ENCODE measurements at regions not wholly inside any gene's neighbourhood (a gene's known extent, or its start where the extent isn't known, plus 50 kb on each side); places are given as distances from the start of the nearest gene placed in this dataset.

DNA sequence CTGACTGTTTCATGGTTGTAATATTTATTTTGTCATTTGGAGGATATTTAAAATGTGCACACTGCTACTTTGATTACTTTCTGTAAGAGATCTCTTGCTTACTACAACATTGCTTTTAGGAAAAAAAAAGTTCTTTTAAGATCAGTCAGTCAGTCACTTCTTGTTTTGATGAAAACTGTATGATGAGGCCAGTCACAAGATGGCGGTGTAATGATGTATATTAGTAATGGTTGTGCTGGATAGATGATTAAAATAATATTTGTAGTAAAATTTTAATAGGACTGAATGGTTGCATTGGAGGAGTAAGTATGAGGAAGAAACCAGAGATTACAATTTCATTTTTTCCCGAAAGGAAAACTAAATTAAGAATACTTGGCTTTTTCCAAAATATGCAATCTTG lies 2411.1 kb downstream of the PCDH9 start:
- Histone ChIP-seq H3K4me1 (ENCODE audit: control insufficient read depth, insufficient read depth, low read length, poor library complexity, severe bottlenecking) (no peaks in the 10 kb centered on the region), H3K9me3 (ENCODE audit: control insufficient read depth, low read length) (no peaks in the 10 kb centered on the region), H3K36me3 (ENCODE audit: control insufficient read depth, insufficient read depth, low read length) (no peaks in the 10 kb centered on the region), H3K4me3 (ENCODE audit: insufficient read depth, low read depth, low read length, poor library complexity, severe bottlenecking) (no peak overlapping the region), H3K27me3 (replicated peaks; ENCODE audit: control insufficient read depth, insufficient read depth, low read length, poor library complexity, severe bottlenecking) (no peaks in the 10 kb centered on the region), H3K27ac (ENCODE audit: insufficient read depth, low read length, poor library complexity, severe bottlenecking) (no peak overlapping the region)
- DNase-seq = no peak

DNA sequence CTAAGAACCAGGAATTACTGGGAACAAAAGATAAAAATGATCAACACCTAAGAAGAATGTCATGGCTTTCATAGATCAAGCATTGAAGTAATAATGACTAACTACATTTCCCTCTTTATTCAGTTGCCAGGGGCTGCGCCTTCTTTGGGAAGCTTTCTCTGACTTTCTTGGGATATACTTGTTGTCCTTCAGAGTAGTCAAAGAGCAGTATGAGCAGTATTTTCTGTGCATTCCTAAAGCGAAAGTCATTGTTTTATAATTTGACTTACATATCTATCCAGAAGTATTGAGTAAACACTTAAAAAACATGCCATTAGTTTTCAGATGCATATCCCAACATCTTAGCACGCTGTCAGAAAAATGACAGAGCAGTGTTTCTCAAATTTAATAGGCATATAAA lies 2412.4 kb downstream of the PCDH9 start:
- Histone ChIP-seq H3K4me1 (ENCODE audit: control insufficient read depth, insufficient read depth, low read length, poor library complexity, severe bottlenecking) (no peaks in the 10 kb centered on the region), H3K9me3 (ENCODE audit: control insufficient read depth, low read length) (no peaks in the 10 kb centered on the region), H3K27me3 (replicated peaks; ENCODE audit: control insufficient read depth, insufficient read depth, low read length, poor library complexity, severe bottlenecking) (no peaks in the 10 kb centered on the region), H3K4me3 (ENCODE audit: insufficient read depth, low read depth, low read length, poor library complexity, severe bottlenecking) (no peak overlapping the region), H3K27ac (ENCODE audit: insufficient read depth, low read length, poor library complexity, severe bottlenecking) (no peak overlapping the region), H3K36me3 (ENCODE audit: control insufficient read depth, insufficient read depth, low read length) (no peaks in the 10 kb centered on the region)
- no peak for DNase-seq

DNA sequence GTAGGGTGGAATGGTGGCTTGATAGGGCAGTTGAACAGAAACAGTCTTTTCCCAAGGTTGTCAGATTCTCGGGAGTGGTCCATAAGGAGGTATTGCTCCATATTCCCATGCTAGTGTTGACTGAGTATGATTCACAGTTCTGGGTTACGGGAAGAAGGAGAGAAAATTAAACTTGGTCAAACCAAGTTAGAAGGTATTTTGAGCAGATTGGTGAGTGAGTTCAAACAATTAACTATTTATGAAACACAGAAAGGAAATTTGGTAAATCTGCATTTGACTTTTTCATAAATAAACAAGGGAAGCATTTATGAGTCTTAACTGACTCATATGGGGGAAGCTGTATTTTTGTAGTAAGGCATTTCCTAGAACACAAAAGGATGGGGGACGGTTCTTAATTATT lies 2419.4 kb downstream of the PCDH9 start:
- Histone ChIP-seq H3K4me3 (ENCODE audit: insufficient read depth, low read depth, low read length, poor library complexity, severe bottlenecking) (no peak overlapping the region), H3K27me3 (replicated peaks; ENCODE audit: control insufficient read depth, insufficient read depth, low read length, poor library complexity, severe bottlenecking) (no peaks in the 10 kb centered on the region), H3K36me3 (ENCODE audit: control insufficient read depth, insufficient read depth, low read length) (no peaks in the 10 kb centered on the region), H3K9me3 (ENCODE audit: control insufficient read depth, low read length) (no peaks in the 10 kb centered on the region), H3K4me1 (ENCODE audit: control insufficient read depth, insufficient read depth, low read length, poor library complexity, severe bottlenecking) (no peaks in the 10 kb centered on the region), H3K27ac (ENCODE audit: insufficient read depth, low read length, poor library complexity, severe bottlenecking) (no peak overlapping the region)
- DNase-seq = no peak

DNA sequence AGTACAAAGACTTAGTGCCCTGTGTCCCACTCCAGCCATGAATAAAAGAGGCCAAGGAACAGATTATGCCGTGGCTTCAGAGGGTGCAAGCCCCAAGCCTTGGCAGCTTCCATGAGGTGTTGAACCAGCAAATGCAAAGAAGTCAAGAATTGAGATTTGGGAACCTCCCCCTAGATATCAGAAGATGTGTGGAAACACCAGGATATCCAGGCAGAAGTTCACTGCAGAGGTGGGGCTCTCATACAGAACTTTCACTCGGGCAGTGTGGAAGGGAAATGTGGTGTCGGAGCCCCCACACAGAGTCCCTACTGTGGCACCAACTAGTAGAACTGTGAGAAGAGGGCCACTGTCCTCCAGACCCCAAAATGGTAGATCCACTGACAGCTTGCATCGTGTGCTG lies 2421.4 kb downstream of the PCDH9 start:
- no peak overlapping the region for H3K27ac ChIP-seq (ENCODE audit: insufficient read depth, low read length, poor library complexity, severe bottlenecking)
- H3K9me3 ChIP-seq (ENCODE audit: control insufficient read depth, low read length) = no peaks in the 10 kb centered on the region
- H3K27me3 ChIP-seq (replicated peaks; ENCODE audit: control insufficient read depth, insufficient read depth, low read length, poor library complexity, severe bottlenecking) = no peaks in the 10 kb centered on the region
- H3K4me1 ChIP-seq (ENCODE audit: control insufficient read depth, insufficient read depth, low read length, poor library complexity, severe bottlenecking) = no peaks in the 10 kb centered on the region
- H3K36me3 ChIP-seq (ENCODE audit: control insufficient read depth, insufficient read depth, low read length) = no peaks in the 10 kb centered on the region
- no peak overlapping the region for H3K4me3 ChIP-seq (ENCODE audit: insufficient read depth, low read depth, low read length, poor library complexity, severe bottlenecking)
- DNase-seq = no peak

DNA sequence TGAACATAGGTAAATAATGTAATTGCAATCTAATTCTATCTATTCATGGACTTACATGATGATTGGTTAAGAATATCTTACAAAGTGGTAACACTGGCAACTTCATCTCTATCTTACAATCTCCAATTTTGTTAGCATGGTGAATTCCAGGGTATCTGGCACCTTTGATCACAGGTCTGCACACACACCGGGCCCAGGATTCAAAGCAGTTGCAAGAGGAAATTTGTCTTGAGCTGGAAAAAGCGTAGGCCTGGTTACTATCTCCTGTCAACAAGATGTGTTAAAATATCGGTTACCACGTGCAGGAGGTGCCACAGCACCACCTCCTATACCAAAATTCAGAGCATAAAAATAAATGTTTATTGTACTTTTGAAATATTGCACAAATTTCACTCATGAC lies 2428.4 kb downstream of the PCDH9 start:
- no peaks in the 10 kb centered on the region for H3K27me3 ChIP-seq (replicated peaks; ENCODE audit: control insufficient read depth, insufficient read depth, low read length, poor library complexity, severe bottlenecking)
- no peaks in the 10 kb centered on the region for H3K9me3 ChIP-seq (ENCODE audit: control insufficient read depth, low read length)
- H3K4me3 ChIP-seq (ENCODE audit: insufficient read depth, low read depth, low read length, poor library complexity, severe bottlenecking) = no peak overlapping the region
- no peak for DNase-seq
- no peaks in the 10 kb centered on the region for H3K4me1 ChIP-seq (ENCODE audit: control insufficient read depth, insufficient read depth, low read length, poor library complexity, severe bottlenecking)
- H3K36me3 ChIP-seq (ENCODE audit: control insufficient read depth, insufficient read depth, low read length) = no peaks in the 10 kb centered on the region
- H3K27ac ChIP-seq (ENCODE audit: insufficient read depth, low read length, poor library complexity, severe bottlenecking) = no peak overlapping the region

- Histone ChIP-seq H3K27ac (ENCODE audit: insufficient read depth, low read length, poor library complexity, severe bottlenecking) (no peak overlapping the region), H3K36me3 (ENCODE audit: control insufficient read depth, insufficient read depth, low read length) (no peaks in the 10 kb centered on the region)
- no peak for DNase-seq
Measured at GRCh38 chr13:64798422-64798821, 2431.7 kb downstream of the PCDH9 start.

DNA sequence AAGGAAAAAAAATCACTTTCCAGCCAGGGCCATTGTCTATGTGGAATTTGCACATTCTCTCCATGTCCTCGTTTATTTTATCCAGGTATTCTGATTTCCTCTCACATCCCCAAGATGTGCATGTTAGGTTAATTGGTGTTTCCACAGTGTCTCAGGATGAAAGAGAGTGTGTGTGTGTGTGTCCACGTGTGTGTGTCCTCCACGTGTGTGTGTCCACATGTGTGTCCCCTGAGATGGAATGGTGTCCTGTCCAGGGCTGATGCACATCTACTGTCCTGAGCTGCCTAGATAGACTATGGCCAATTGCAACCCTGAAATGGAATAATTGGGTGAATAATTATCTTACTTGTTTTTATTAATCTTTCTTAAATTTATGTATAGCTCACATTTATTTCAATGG lies 2436.5 kb downstream of the PCDH9 start:
- no peak for DNase-seq

More at GRCh38 chr13:64798422-64798821, 2431.7 kb downstream of the PCDH9 start:
- no peaks in the 10 kb centered on the region for H3K9me3 ChIP-seq (ENCODE audit: control insufficient read depth, low read length)
- H3K27me3 ChIP-seq (replicated peaks; ENCODE audit: control insufficient read depth, insufficient read depth, low read length, poor library complexity, severe bottlenecking) = no peaks in the 10 kb centered on the region
- no peak overlapping the region for H3K4me3 ChIP-seq (ENCODE audit: insufficient read depth, low read depth, low read length, poor library complexity, severe bottlenecking)
- no peaks in the 10 kb centered on the region for H3K4me1 ChIP-seq (ENCODE audit: control insufficient read depth, insufficient read depth, low read length, poor library complexity, severe bottlenecking)

DNA sequence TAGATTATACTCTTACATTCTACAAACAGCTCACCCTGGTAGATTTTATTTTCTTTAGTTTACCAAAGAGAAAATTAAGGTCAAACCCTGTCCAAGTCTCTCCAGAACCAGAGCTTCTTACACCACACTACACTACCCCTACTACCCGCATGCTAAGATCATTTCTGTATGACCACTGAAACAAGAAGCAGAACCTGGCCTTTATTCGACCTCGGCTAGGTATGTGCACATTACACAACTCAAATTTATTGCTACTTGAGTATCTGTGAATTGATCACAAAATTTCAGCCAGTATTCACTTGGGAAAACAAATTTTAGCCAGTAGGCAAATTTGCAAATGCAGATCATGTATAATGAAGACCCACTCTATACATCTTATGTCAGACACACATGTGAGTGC lies 2437.0 kb downstream of the PCDH9 start:
- DNase-seq = no peak
- Histone ChIP-seq H3K9me3 (ENCODE audit: control insufficient read depth, low read length) (no peaks in the 10 kb centered on the region), H3K36me3 (ENCODE audit: control insufficient read depth, insufficient read depth, low read length) (no peaks in the 10 kb centered on the region), H3K27me3 (replicated peaks; ENCODE audit: control insufficient read depth, insufficient read depth, low read length, poor library complexity, severe bottlenecking) (no peaks in the 10 kb centered on the region), H3K4me3 (ENCODE audit: insufficient read depth, low read depth, low read length, poor library complexity, severe bottlenecking) (no peak overlapping the region), H3K4me1 (ENCODE audit: control insufficient read depth, insufficient read depth, low read length, poor library complexity, severe bottlenecking) (no peaks in the 10 kb centered on the region), H3K27ac (ENCODE audit: insufficient read depth, low read length, poor library complexity, severe bottlenecking) (no peak overlapping the region)

More for the DNA sequence above, 2436.5 kb downstream of the PCDH9 start:
- no peaks in the 10 kb centered on the region for H3K9me3 ChIP-seq (ENCODE audit: control insufficient read depth, low read length)
- no peaks in the 10 kb centered on the region for H3K27me3 ChIP-seq (replicated peaks; ENCODE audit: control insufficient read depth, insufficient read depth, low read length, poor library complexity, severe bottlenecking)
- no peaks in the 10 kb centered on the region for H3K4me1 ChIP-seq (ENCODE audit: control insufficient read depth, insufficient read depth, low read length, poor library complexity, severe bottlenecking)
- no peak overlapping the region for H3K27ac ChIP-seq (ENCODE audit: insufficient read depth, low read length, poor library complexity, severe bottlenecking)
- H3K36me3 ChIP-seq (ENCODE audit: control insufficient read depth, insufficient read depth, low read length) = no peaks in the 10 kb centered on the region
- H3K4me3 ChIP-seq (ENCODE audit: insufficient read depth, low read depth, low read length, poor library complexity, severe bottlenecking) = no peak overlapping the region

DNA sequence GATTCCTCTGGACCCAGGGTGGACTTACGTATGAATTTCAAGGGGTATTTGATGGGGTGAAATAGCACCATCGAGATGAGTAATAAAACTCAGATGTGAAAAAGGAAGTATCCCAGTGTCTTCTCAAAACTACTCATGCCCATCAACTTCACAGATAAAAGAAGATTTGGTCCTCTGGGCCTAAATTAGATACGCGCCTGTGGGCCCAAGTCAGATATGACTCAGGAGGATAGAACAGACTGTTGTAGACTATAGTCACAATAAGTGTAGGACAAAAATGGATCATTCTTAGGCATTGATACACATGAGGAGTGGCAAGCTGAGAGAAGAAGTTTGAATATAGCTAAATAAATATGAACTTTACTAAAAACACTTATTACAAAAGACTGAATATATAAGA lies 2438.8 kb downstream of the PCDH9 start:
- DNase-seq = no peak
- no peaks in the 10 kb centered on the region for H3K4me1 ChIP-seq (ENCODE audit: control insufficient read depth, insufficient read depth, low read length, poor library complexity, severe bottlenecking)
- H3K4me3 ChIP-seq (ENCODE audit: insufficient read depth, low read depth, low read length, poor library complexity, severe bottlenecking) = no peak overlapping the region

DNA sequence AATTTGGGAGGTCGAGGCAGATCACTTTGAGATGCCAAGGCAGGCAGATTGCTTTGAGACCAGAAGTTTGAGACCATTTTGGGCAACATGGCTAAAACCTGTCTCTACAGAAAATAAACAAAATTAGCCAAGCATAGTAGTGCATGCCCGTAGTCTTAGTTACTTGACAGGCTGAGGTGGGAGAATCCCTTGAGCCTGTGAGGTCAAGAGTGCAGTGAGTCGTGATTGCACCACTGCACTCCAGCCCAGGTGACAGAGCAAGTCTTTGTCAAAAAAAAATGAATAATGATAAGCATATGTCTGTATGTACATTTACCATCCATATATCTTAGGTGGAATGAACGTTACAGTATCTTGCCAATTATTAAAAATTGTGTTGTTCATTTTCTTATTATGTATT lies 2447.7 kb downstream of the PCDH9 start:
- DNase-seq = no peak
- Histone ChIP-seq H3K9me3 (ENCODE audit: control insufficient read depth, low read length) (no peaks in the 10 kb centered on the region), H3K4me3 (ENCODE audit: insufficient read depth, low read depth, low read length, poor library complexity, severe bottlenecking) (no peak overlapping the region), H3K4me1 (ENCODE audit: control insufficient read depth, insufficient read depth, low read length, poor library complexity, severe bottlenecking) (no peaks in the 10 kb centered on the region), H3K27ac (ENCODE audit: insufficient read depth, low read length, poor library complexity, severe bottlenecking) (no peak overlapping the region), H3K36me3 (ENCODE audit: control insufficient read depth, insufficient read depth, low read length) (no peaks in the 10 kb centered on the region), H3K27me3 (replicated peaks; ENCODE audit: control insufficient read depth, insufficient read depth, low read length, poor library complexity, severe bottlenecking) (no peaks in the 10 kb centered on the region)

More for the DNA sequence above, 2438.8 kb downstream of the PCDH9 start:
- no peak overlapping the region for H3K27ac ChIP-seq (ENCODE audit: insufficient read depth, low read length, poor library complexity, severe bottlenecking)
- H3K36me3 ChIP-seq (ENCODE audit: control insufficient read depth, insufficient read depth, low read length) = no peaks in the 10 kb centered on the region
- no peaks in the 10 kb centered on the region for H3K27me3 ChIP-seq (replicated peaks; ENCODE audit: control insufficient read depth, insufficient read depth, low read length, poor library complexity, severe bottlenecking)
- no peaks in the 10 kb centered on the region for H3K9me3 ChIP-seq (ENCODE audit: control insufficient read depth, low read length)

GRCh38 chr13:64778002-64778401 lies 2452.1 kb downstream of the PCDH9 start:
- Histone ChIP-seq H3K9me3 (ENCODE audit: control insufficient read depth, low read length) (no peaks in the 10 kb centered on the region), H3K36me3 (ENCODE audit: control insufficient read depth, insufficient read depth, low read length) (no peaks in the 10 kb centered on the region), H3K27me3 (replicated peaks; ENCODE audit: control insufficient read depth, insufficient read depth, low read length, poor library complexity, severe bottlenecking) (no peaks in the 10 kb centered on the region), H3K4me1 (ENCODE audit: control insufficient read depth, insufficient read depth, low read length, poor library complexity, severe bottlenecking) (no peaks in the 10 kb centered on the region), H3K4me3 (ENCODE audit: insufficient read depth, low read depth, low read length, poor library complexity, severe bottlenecking) (no peak overlapping the region), H3K27ac (ENCODE audit: insufficient read depth, low read length, poor library complexity, severe bottlenecking) (no peak overlapping the region)
- no peak for DNase-seq

All from effector memory CD4-positive, alpha-beta T cell (primary cell).